ENCODE measurements at regions not wholly inside any gene's neighbourhood (a gene's known extent, or its start where the extent isn't known, plus 50 kb on each side); places are given as distances from the start of the nearest gene placed in this dataset.
"Not testable (repeated sequence)": the region's sequence is repeated elsewhere in the genome, so short reads cannot be mapped to it uniquely, and the experiment has no call there.

DNA sequence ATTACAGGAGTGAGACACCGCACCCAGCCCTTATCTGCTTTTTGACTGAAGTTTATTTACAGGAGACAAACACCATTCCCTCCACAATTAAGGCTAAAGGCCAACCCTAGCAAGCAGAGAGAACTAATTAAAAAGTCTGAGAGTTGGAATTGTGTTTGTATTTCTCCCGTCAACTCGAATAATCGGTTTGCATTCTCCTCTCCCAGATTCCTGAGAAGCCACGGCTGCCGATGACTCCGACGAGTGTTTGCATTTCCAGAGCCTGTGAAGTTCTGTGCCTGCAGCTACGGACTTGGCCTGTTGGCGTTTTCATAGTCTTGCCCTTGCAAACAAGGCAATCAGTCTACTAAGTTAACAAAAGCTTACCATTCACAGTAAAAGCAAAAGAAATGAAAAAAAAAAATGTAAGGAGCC, 73.2 kb upstream of the NUP50 start:
- H3K27ac Mint-ChIP-seq (ENCODE audit: unreplicated experiment), result no peak overlapping the region

DNA sequence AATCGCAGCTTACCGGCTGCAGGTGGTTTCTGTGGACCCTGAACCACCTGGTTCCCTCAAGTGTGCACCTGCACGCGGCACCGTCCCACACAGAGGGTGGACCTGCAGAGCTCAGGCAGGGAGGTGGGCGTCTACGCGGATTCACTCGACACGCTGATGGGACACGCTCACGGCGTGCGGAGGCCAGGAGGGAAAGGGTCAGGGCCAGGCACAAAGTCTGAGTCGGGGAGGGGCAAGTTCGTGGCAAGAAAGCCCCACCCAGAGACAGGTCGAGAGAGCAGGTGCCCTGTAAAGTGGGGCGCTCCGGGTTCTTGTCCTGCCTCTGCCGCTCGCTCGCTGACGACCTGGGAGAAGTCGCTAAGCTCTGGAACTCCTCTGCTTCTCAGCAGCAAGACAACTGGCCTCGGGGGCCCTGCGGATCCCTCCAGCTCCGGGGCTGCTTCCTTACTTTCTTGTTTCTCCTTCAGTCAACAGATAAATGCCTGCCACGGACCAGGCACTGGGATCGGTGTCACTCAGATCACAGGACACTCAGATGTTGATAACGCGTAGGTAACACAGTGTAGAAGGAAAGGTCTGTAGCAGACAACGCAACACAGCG, 72.4 kb upstream of the NUP50 start:
- H3K4me3 Mint-ChIP-seq (ENCODE audit: unreplicated experiment), result no peak overlapping the region
- Histone ChIP-seq H3K4me3 (ENCODE audit: low read depth, low read length) (no peak overlapping the region), H3K4me1 (peaks cover 18% of the 10 kb centered on the region), H3K9me3 (no peaks in the 10 kb centered on the region), H3K27me3 (replicated peaks; ENCODE audit: control insufficient read depth, insufficient read depth, low read length) (no peaks in the 10 kb centered on the region), H3K36me3 (ENCODE audit: control insufficient read depth, insufficient read depth, low read length) (no peaks in the 10 kb centered on the region)
- intact Hi-C loops (cut with micrococcal nuclease; ENCODE audit: unreplicated experiment), result no loop called here
- POLR2A ChIA-PET, result no interaction called here
- DNase-seq, result no peak
- TF ChIP-seq, protein P1, sequence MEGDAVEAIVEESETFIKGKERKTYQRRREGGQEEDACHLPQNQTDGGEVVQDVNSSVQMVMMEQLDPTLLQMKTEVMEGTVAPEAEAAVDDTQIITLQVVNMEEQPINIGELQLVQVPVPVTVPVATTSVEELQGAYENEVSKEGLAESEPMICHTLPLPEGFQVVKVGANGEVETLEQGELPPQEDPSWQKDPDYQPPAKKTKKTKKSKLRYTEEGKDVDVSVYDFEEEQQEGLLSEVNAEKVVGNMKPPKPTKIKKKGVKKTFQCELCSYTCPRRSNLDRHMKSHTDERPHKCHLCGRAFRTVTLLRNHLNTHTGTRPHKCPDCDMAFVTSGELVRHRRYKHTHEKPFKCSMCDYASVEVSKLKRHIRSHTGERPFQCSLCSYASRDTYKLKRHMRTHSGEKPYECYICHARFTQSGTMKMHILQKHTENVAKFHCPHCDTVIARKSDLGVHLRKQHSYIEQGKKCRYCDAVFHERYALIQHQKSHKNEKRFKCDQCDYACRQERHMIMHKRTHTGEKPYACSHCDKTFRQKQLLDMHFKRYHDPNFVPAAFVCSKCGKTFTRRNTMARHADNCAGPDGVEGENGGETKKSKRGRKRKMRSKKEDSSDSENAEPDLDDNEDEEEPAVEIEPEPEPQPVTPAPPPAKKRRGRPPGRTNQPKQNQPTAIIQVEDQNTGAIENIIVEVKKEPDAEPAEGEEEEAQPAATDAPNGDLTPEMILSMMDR (IDR thresholded peaks at IDR 0.05; ENCODE audit: insufficient read depth in 1 of 2, low read depth in 1 of 2, low read length in 1 of 2, severe bottlenecking in 1 of 2, unreplicated experiment in 1 of 2), result no peak
- no TSS peak for BruUV-seq (replicated peaks)
- peak overlapping the region; percentile 64 for H3K27ac Mint-ChIP-seq (ENCODE audit: unreplicated experiment)
- peaks cover 12% of the 10 kb centered on the region for H3K4me1 Mint-ChIP-seq (ENCODE audit: low read depth, unreplicated experiment)
- H3K27me3 Mint-ChIP-seq (ENCODE audit: insufficient read depth, unreplicated experiment), result peaks cover 2% of the 10 kb centered on the region
- no peaks in the 10 kb centered on the region for H3K9me3 Mint-ChIP-seq (ENCODE audit: unreplicated experiment)
- CTCF ChIA-PET, result no interaction called here
- no peaks in the 10 kb centered on the region for H3K36me3 Mint-ChIP-seq (ENCODE audit: insufficient read depth, unreplicated experiment)

More for the DNA sequence above, 73.2 kb upstream of the NUP50 start:
- Histone ChIP-seq H3K36me3 (ENCODE audit: control insufficient read depth, insufficient read depth, low read length) (no peaks in the 10 kb centered on the region), H3K9me3 (no peaks in the 10 kb centered on the region), H3K4me1 (peaks cover 15% of the 10 kb centered on the region), H3K4me3 (ENCODE audit: low read depth, low read length) (no peak overlapping the region), H3K27me3 (replicated peaks; ENCODE audit: control insufficient read depth, insufficient read depth, low read length) (no peaks in the 10 kb centered on the region)
- TF ChIP-seq, protein P1 (IDR thresholded peaks at IDR 0.05; ENCODE audit: insufficient read depth in 1 of 2, low read depth in 1 of 2, low read length in 1 of 2, severe bottlenecking in 1 of 2, unreplicated experiment in 1 of 2), result peak in 1 of 2 experiments; percentile 25
- Mint-ChIP-seq H3K27me3 (ENCODE audit: insufficient read depth, unreplicated experiment) (no peaks in the 10 kb centered on the region), H3K9me3 (ENCODE audit: unreplicated experiment) (no peaks in the 10 kb centered on the region), H3K36me3 (ENCODE audit: insufficient read depth, unreplicated experiment) (no peaks in the 10 kb centered on the region), H3K4me1 (ENCODE audit: low read depth, unreplicated experiment) (peaks cover 9% of the 10 kb centered on the region), H3K4me3 (ENCODE audit: unreplicated experiment) (peak overlapping the region; percentile 19)
- POLR2A ChIA-PET, result interaction anchor here (0.5 to 0.7 kb wide), 3 partner anchors 30 to 155 kb away, joined by 4 to 8 read pairs (median 5); no protein-coding TSS in a partner anchor
- intact Hi-C loops (cut with micrococcal nuclease; ENCODE audit: unreplicated experiment), result no loop called here
- BruUV-seq (replicated peaks), result no TSS peak
- CTCF ChIA-PET, result interaction anchor here (0.7 kb wide), 1 partner anchor 83 kb away, joined by 4 read pairs; no protein-coding TSS in a partner anchor
- DNase-seq, result peak; percentile 73 to 86

DNA sequence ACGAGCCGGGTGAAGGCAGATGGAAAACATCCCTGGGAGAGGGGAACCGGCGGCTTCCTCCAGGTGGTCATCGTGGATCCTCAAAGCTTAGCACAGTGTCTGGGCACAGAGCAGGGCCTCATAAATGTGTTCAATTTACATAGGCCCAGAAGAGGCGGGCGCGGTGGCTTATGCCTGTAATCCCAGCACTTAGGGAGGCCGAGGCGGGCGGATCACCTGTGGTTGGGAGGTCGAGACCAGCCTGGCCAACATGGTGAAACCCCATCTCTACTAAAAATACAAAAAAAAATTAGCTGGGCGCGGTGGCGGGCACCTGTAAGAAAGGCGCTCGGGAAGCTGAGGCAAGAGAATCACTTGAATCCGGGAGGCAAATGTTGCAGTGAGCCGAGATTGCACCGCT, 71.8 kb upstream of the NUP50 start:
- H3K9me3 Mint-ChIP-seq (ENCODE audit: unreplicated experiment); POLR2A ChIA-PET; H3K4me3 Mint-ChIP-seq (ENCODE audit: unreplicated experiment); H3K9me3 ChIP-seq; DNase-seq; H3K27me3 ChIP-seq (replicated peaks; ENCODE audit: control insufficient read depth, insufficient read depth, low read length); H3K36me3 Mint-ChIP-seq (ENCODE audit: insufficient read depth, unreplicated experiment); intact Hi-C loops (cut with micrococcal nuclease; ENCODE audit: unreplicated experiment); H3K27me3 Mint-ChIP-seq (ENCODE audit: insufficient read depth, unreplicated experiment); BruUV-seq (replicated peaks); CTCF ChIA-PET; H3K36me3 ChIP-seq (ENCODE audit: control insufficient read depth, insufficient read depth, low read length); H3K4me3 ChIP-seq (ENCODE audit: low read depth, low read length): not testable (repeated sequence)
- Mint-ChIP-seq H3K4me1 (ENCODE audit: low read depth, unreplicated experiment) (peaks cover 15% of the 10 kb centered on the region), H3K27ac (ENCODE audit: unreplicated experiment) (peak overlapping the region; percentile 64)
- peaks cover 19% of the 10 kb centered on the region for H3K4me1 ChIP-seq
